Heart right ventricle (tissue), 16 donors: ENCODE measurements at regions not wholly inside any gene's neighbourhood (a gene's known extent, or its start where the extent isn't known, plus 50 kb on each side); places are given as distances from the start of the nearest gene placed in this dataset.

Experiments used
- ATAC-seq, 8 donors: fragments of 200-7000 bp; cut with Tn5 transposase; one replicate each; pipeline ENCODE4 v1.9.1; 2020; ENCODE audit warnings: mild to moderate bottlenecking in 8 of 8, moderate library complexity in 8 of 8, moderate number of reproducible peaks in 1 of 8
- DNase-seq, 2 donors: peaks; one replicate each; pipeline ENCODE4 v3.0.0-alpha.2; 2020
- H3K27ac ChIP-seq, 10 donors: fragments of 200-600 bp; sonication (generic) in 2 of 10; one replicate each; pipeline versions ENCODE4 v1.5.0 to v1.8.0; 2020 to 2022; ENCODE audit warnings: mild to moderate bottlenecking in 3 of 10
- H3K27me3 ChIP-seq, 7 donors: fragments of 200-600 bp; one replicate each; pipeline ENCODE4 v1.8.0; 2021 to 2022; ENCODE audit warnings: mild to moderate bottlenecking in 2 of 7
- H3K36me3 ChIP-seq, 9 donors: fragments of 200-600 bp; sonication (generic) in 1 of 9; one replicate each; pipeline versions ENCODE4 v1.5.0 to v1.8.0; 2020 to 2022; ENCODE audit warnings: mild to moderate bottlenecking in 2 of 9
- H3K4me1 ChIP-seq, 9 donors: fragments of 200-600 bp; sonication (generic) in 1 of 9; one replicate each; pipeline versions ENCODE4 v1.5.0 to v1.8.0; 2020 to 2022; ENCODE audit warnings: mild to moderate bottlenecking in 4 of 9
- H3K4me3 ChIP-seq, 10 donors: fragments of 200-600 bp; sonication (generic) in 2 of 10; one replicate each; pipeline versions ENCODE4 v1.5.0 to v1.8.0; 2020 to 2022; ENCODE audit warnings: mild to moderate bottlenecking in 7 of 10, moderate library complexity in 2 of 10
- H3K9me3 ChIP-seq, 11 donors: fragments of 200-600 bp in 10 of 11; sonication (generic) in 2 of 11; one replicate each; pipeline versions ENCODE4 v1.5.0 to v1.8.0; 2013 to 2022; ENCODE audit warnings: mild to moderate bottlenecking in 2 of 11, control low read depth in 1 of 11, moderate library complexity in 1 of 11
- WGBS, 2 donors: extraction: QIAGEN DNeasy Blood & Tissue Kit; methylation state at CpG; one replicate each; pipeline ENCODE4 v1.1.7; 2013; ENCODE audit warnings: inconsistent platforms in 1 of 2; 5-methylcytosine and 5-hydroxymethylcytosine counted together
- intact Hi-C, 10 donors: fragments of 100-400 bp; cut with DNase I; formaldehyde crosslinking; loops; one replicate each; pipeline versions ENCODE4 v1.11.1 to v1.14.2; 2022
- TF ChIP-seq, protein P1 (sequence below), 9 donors: fragments of 200-600 bp; sonication (generic) in 2 of 9; IDR thresholded peaks; one replicate each; pipeline versions ENCODE4 v1.5.0 to v1.8.0; 2021 to 2022; ENCODE audit warnings: antibody characterized with exemption in 9 of 9, mild to moderate bottlenecking in 5 of 9, moderate library complexity in 1 of 9
- donor health status: Arrhythmogenic right ventricular cardiomyopathy.
- donor health status: ischemic (EF 13 %, LVEDD 7.1; RV severe dilation, severe dysfunction).
- donor health status: healthy with polysubstance abuse.
- donor health status: DM: no; HTN: yes; CAD: no.
- donor health status: DM: no; HTN: no; CAD: no.
- donor health status: ischemic (EF 25% LVEDD 6.9; RV normal size, moderate dysfunction).
- donor health status: ischemic (EF 25% LVEDD 5.7; RV mildly dilated, moderate dysfunction).
- donor health status: healthy.
- donor health status: DM: yes; HTN: yes; CAD: no.
- donor health status: Ischemic cardiomyopathy.
- donor health status: ischemic (EF 35%, LVEDD 5.7; RV mildly dilated, moderate dysfunction).
- donor health status: nonischemic (EF 11% LVEDD 7.7; RV severe dilation, severe dysfunction).
- donor health status: DM: yes; HTN: yes; CAD: no.
- donor health status: PGD.
- donor health status: ischemic (EF 29% LVEDD 5.4; RV normal size, mild dysfunction).
- donor health status: nonischemic (EF 23%, LVEDD 6.1; RV moderate dilation, normal function).

GRCh38 chr6:140487586-140487985, 1113.1 kb upstream of the CITED2 start:
- intact Hi-C loops, result no loop called here
- no peak for ATAC-seq
- Histone ChIP-seq H3K4me3 (no peak overlapping the region), H3K27ac (no peak overlapping the region), H3K27me3 (no peaks in the 10 kb centered on the region), H3K9me3 (peaks cover 0 to 17% (median 11%) of the 10 kb centered on the region in 11 donors), H3K4me1 (peaks cover 0 to 13% (median 0%) of the 10 kb centered on the region in 9 donors), H3K36me3 (no peaks in the 10 kb centered on the region)
- TF ChIP-seq, protein P1, sequence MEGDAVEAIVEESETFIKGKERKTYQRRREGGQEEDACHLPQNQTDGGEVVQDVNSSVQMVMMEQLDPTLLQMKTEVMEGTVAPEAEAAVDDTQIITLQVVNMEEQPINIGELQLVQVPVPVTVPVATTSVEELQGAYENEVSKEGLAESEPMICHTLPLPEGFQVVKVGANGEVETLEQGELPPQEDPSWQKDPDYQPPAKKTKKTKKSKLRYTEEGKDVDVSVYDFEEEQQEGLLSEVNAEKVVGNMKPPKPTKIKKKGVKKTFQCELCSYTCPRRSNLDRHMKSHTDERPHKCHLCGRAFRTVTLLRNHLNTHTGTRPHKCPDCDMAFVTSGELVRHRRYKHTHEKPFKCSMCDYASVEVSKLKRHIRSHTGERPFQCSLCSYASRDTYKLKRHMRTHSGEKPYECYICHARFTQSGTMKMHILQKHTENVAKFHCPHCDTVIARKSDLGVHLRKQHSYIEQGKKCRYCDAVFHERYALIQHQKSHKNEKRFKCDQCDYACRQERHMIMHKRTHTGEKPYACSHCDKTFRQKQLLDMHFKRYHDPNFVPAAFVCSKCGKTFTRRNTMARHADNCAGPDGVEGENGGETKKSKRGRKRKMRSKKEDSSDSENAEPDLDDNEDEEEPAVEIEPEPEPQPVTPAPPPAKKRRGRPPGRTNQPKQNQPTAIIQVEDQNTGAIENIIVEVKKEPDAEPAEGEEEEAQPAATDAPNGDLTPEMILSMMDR (IDR thresholded peaks at IDR 0.05), result no peak
- DNase-seq, result no peak
- 93 to 98% methylated on average over 2 of the region's 2 CpGs for WGBS, 2 donors

GRCh38 chr6:140486450-140487361, 1112.3 kb upstream of the CITED2 start:
- WGBS, 2 donors, result 86 to 88% methylated on average over 3 of the region's 3 CpGs
- H3K9me3 ChIP-seq, result peaks cover 0 to 15% (median 10%) of the 10 kb centered on the region in 11 donors
- H3K27ac ChIP-seq, result no peak overlapping the region
- peaks cover 0 to 13% (median 0%) of the 10 kb centered on the region in 9 donors for H3K4me1 ChIP-seq
- DNase-seq (no peak), ATAC-seq (no peak)
- TF ChIP-seq, protein P1 (IDR thresholded peaks at IDR 0.05), result no peak
- no peaks in the 10 kb centered on the region for H3K36me3 ChIP-seq
- intact Hi-C loops, result no loop called here
- H3K4me3 ChIP-seq, result no peak overlapping the region
- H3K27me3 ChIP-seq, result no peaks in the 10 kb centered on the region

DNA sequence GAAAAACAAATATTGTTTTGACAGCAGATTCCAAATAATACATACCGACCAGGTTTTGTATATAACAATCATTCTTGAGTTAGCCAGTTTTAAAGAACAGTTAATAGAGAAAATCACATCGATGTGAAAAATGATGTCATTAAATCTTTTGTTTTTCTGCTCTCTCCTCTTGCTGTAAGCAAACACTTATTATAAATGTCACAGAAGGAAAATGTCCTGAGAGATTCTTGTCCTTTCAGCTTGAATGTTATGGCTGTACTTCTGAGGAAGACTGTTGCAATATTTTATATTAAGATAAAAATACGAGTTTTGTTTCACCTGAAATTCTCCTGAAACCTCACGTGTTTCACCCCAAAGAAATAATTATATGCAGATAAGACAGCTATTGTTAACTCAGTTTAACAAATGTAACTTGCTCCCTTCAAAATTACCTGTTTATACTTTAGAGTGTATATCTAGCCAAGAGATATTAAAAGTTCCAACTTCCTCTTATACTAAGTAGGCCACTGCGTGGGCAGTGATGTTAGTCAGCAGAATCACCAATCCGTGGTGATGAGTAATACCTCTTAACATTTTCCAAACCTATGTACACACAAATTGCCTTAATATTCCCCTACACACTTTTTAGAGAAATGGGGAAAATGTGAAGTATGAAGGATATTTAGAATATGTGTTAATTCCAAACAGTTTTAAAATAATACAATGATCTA, 1111.4 kb upstream of the CITED2 start:
- WGBS, 2 donors, result 61 to 67% methylated on average over 6 of the region's 6 CpGs
- ATAC-seq (peak in 4 of 8 donors; percentile 56 to 92 (median 69)), DNase-seq (no peak)
- Histone ChIP-seq H3K4me1 (peaks cover 0 to 13% (median 0%) of the 10 kb centered on the region in 9 donors), H3K27me3 (no peaks in the 10 kb centered on the region), H3K9me3 (peaks cover 0 to 15% (median 10%) of the 10 kb centered on the region in 11 donors), H3K27ac (no peak overlapping the region), H3K4me3 (no peak overlapping the region), H3K36me3 (no peaks in the 10 kb centered on the region)
- intact Hi-C loops, result no loop called here
- TF ChIP-seq, protein P1 (IDR thresholded peaks at IDR 0.05), result no peak

DNA sequence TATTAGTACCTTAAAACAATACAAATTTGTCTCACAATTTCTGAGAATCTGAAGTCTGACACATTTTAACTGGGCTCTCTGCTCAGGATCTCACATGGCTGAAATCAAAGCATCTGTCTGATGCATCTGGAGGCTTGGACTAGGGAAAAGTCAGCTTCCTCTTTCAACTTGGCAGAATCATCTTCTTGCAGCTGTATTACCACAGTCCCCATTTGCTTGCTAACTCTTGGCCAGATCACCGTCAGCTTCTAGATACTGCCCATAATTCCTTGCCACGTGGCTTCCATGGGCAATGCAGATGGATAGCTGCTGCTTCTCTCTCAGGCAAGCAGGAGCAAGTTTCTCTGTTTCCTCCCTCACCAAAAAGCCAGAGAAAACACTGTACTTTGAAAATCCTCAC, 1106.4 kb upstream of the CITED2 start:
- DNase-seq (peak in 1 of 2 donors; percentile 19), ATAC-seq (peak in 7 of 8 donors; percentile 76 to 90 (median 81))
- H3K4me1 ChIP-seq, result peaks cover 0 to 2% (median 0%) of the 10 kb centered on the region in 9 donors
- WGBS, 2 donors, result 17 to 23% methylated on average over 2 of the region's 2 CpGs
- H3K4me3 ChIP-seq, result no peak overlapping the region
- peaks cover 0 to 5% (median 0%) of the 10 kb centered on the region in 11 donors for H3K9me3 ChIP-seq
- TF ChIP-seq, protein P1 (IDR thresholded peaks at IDR 0.05), result no peak
- H3K27ac ChIP-seq, result peak overlapping the region in 1 of 10 donors; percentile 3
- H3K36me3 ChIP-seq, result no peaks in the 10 kb centered on the region
- intact Hi-C loops, result no loop called here
- no peaks in the 10 kb centered on the region for H3K27me3 ChIP-seq
